Fibroblast of lung (primary cell): ENCODE measurements at regions not wholly inside any gene's neighbourhood (a gene's known extent, or its start where the extent isn't known, plus 50 kb on each side); places are given as distances from the start of the nearest gene placed in this dataset.

Source experiments
- EZH2 ChIP-seq: IDR thresholded peaks from 2 replicates; pipeline ENCODE4 v1.5.1; 2012; ENCODE audit warnings: low read length, control low read depth, mild to moderate bottlenecking; ENCODE audit errors: missing control alignments
- TF ChIP-seq, protein P1 (sequence below), 2 donors: IDR thresholded peaks in 1 of 2; conservative IDR thresholded peaks in 1 of 2; 1 replicate in 1 of 2; 2 replicates in 1 of 2; pipeline ENCODE4 v1.5.1; 2011 to 2012; ENCODE audit warnings: low read length in 2 of 2, control low read depth in 1 of 2, inconsistent platforms in 1 of 2, low read depth in 1 of 2, mild to moderate bottlenecking in 1 of 2

DNA sequence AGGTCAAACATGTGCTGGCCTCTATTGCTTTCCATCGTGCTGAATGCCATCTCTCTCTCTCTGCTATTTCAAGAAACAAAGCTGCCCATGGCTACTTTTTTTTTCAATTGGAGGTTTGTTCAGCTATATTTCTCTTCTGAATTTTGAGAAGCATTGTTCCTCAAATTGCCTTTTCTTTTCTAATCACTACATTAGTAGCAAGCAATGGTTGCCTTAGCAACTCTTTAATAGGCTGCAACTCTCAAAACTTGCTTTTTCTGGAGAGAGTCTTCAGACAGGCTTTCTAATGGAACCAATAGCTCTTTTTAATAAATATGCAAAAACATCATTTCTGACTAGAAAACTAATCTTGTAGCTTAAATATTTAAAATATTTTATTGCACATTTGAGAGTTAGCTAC lies 439.0 kb downstream of the LRRIQ3 start:
- TF ChIP-seq, protein P1, sequence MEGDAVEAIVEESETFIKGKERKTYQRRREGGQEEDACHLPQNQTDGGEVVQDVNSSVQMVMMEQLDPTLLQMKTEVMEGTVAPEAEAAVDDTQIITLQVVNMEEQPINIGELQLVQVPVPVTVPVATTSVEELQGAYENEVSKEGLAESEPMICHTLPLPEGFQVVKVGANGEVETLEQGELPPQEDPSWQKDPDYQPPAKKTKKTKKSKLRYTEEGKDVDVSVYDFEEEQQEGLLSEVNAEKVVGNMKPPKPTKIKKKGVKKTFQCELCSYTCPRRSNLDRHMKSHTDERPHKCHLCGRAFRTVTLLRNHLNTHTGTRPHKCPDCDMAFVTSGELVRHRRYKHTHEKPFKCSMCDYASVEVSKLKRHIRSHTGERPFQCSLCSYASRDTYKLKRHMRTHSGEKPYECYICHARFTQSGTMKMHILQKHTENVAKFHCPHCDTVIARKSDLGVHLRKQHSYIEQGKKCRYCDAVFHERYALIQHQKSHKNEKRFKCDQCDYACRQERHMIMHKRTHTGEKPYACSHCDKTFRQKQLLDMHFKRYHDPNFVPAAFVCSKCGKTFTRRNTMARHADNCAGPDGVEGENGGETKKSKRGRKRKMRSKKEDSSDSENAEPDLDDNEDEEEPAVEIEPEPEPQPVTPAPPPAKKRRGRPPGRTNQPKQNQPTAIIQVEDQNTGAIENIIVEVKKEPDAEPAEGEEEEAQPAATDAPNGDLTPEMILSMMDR (conservative IDR thresholded peaks at IDR 0.05 in 1 of 2, IDR thresholded peaks at IDR 0.05 in 1 of 2; ENCODE audit: low read depth in 1 of 2, low read length in 2 of 2) = no peak
- TF ChIP-seq EZH2 = no peak
